Neural crest cell (in vitro differentiated cells): ENCODE measurements at regions not wholly inside any gene's neighbourhood (a gene's known extent, or its start where the extent isn't known, plus 50 kb on each side); places are given as distances from the start of the nearest gene placed in this dataset.

Experiments
- DNase-seq: peaks from one replicate; pipeline ENCODE4 v3.0.0; 2021; ENCODE audit warnings: low read depth, mixed read lengths, low spot score
- H3K27ac Mint-ChIP-seq: one replicate; pipeline ENCODE4 v1.8.0; 2021; ENCODE audit warnings: mild to moderate bottlenecking, mixed read lengths; ENCODE audit not compliant: unreplicated experiment
- H3K27me3 Mint-ChIP-seq: 2 replicates; pipeline ENCODE4 v1.8.0; 2021; ENCODE audit warnings: low read depth, mild to moderate bottlenecking, mixed read lengths
- H3K36me3 Mint-ChIP-seq: 2 replicates; pipeline ENCODE4 v1.8.0; 2021; ENCODE audit warnings: low read depth, mild to moderate bottlenecking, mixed read lengths
- H3K4me1 Mint-ChIP-seq: 2 replicates; pipeline ENCODE4 v1.8.0; 2021; ENCODE audit warnings: mixed read lengths
- H3K4me3 Mint-ChIP-seq: one replicate; pipeline ENCODE4 v1.8.0; 2021; ENCODE audit warnings: mild to moderate bottlenecking, mixed read lengths
- H3K9me3 Mint-ChIP-seq: 2 replicates; pipeline ENCODE4 v1.8.0; 2021; ENCODE audit warnings: mixed read lengths
- TF ChIP-seq, protein P1 (sequence below): fragments of 200-600 bp; sonication (generic); conservative IDR thresholded peaks from 2 replicates; pipeline ENCODE4 v1.5.0; 2021; ENCODE audit warnings: antibody characterized with exemption, mild to moderate bottlenecking

DNA sequence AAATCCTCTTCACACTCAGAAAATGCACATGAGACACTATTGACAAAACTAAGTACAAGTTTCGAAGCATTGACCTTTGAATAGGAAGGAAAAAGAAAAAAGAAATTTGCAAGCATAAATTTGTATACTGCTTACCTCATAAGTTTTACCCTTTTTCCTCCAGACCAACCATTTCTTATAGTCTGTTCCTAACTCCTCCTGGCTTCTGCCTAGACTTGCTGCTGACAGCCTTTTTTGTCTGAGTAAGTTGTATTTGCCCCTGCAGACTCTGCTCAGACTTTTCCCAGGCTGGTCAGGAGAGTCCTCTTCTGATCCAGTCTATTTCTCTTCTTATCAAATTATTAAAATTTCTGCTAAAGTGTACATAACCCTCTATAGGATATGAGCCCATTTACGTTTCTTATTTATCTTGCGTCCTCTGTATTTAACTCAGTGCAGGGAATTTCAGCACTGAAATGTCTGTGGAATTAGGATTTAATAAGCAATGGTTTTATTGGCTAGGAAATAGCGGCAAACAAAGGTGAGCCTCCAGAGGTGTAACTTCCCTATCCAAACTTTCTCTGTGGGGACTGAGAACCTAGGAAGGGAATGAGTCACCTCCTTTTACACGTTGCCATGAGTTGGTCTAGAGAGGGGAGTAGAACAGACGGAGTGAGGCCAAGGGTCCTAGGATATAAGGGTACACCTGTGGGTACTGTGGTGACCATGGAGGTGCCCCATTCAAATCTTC lies 207.1 kb upstream of the MARCKS start:
- TF ChIP-seq, protein P1, sequence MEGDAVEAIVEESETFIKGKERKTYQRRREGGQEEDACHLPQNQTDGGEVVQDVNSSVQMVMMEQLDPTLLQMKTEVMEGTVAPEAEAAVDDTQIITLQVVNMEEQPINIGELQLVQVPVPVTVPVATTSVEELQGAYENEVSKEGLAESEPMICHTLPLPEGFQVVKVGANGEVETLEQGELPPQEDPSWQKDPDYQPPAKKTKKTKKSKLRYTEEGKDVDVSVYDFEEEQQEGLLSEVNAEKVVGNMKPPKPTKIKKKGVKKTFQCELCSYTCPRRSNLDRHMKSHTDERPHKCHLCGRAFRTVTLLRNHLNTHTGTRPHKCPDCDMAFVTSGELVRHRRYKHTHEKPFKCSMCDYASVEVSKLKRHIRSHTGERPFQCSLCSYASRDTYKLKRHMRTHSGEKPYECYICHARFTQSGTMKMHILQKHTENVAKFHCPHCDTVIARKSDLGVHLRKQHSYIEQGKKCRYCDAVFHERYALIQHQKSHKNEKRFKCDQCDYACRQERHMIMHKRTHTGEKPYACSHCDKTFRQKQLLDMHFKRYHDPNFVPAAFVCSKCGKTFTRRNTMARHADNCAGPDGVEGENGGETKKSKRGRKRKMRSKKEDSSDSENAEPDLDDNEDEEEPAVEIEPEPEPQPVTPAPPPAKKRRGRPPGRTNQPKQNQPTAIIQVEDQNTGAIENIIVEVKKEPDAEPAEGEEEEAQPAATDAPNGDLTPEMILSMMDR, result no peak
- Mint-ChIP-seq H3K27ac (no peak overlapping the region), H3K27me3 (no peaks in the 10 kb centered on the region), H3K36me3 (no peaks in the 10 kb centered on the region), H3K4me1 (peaks cover 8% of the 10 kb centered on the region), H3K9me3 (peaks cover 2% of the 10 kb centered on the region), H3K4me3 (no peak overlapping the region)
- DNase-seq, result no peak

DNA sequence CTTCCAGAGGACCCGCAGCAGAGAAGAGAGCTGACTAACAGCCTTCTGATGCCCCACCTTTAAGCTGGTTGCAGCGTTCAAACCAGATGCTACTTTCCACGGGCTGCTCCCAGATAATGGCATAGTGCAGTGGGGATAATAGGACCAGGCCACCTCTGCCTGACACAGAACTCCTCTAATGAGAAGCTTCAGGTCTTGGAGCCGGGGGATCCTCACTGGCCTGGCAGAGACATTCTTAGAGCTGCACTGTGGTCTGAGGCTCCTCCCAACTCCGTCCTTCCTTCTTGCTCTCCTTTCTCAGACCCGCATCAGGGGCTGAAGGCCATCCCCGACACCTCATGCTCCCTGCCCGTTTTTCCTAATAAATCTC lies 206.6 kb upstream of the MARCKS start:
- no peak overlapping the region for H3K27ac Mint-ChIP-seq
- H3K9me3 Mint-ChIP-seq, result peaks cover 2% of the 10 kb centered on the region
- H3K27me3 Mint-ChIP-seq, result no peaks in the 10 kb centered on the region
- peaks cover 8% of the 10 kb centered on the region for H3K4me1 Mint-ChIP-seq
- DNase-seq, result no peak
- no peaks in the 10 kb centered on the region for H3K36me3 Mint-ChIP-seq
- H3K4me3 Mint-ChIP-seq, result no peak overlapping the region
- TF ChIP-seq, protein P1, result no peak

DNA sequence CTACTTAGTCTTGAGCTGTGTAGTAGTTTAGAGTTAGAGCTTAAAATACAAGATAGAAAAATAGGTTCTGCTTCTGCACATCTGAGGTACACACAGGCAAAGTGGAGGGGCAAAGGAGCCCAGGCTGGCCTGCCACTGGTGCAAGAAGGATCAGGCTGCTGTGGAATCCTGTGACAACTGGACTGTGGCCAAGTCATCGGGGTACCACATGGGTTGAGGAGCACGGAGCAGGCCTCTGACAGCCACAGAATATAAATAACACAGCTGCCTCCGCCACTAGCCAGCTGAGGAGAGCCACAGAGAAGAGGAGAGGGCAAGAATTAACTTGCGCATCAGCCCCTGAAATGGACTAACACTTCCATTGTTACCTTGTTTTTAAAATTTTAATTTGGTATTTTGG lies 206.0 kb upstream of the MARCKS start:
- Mint-ChIP-seq H3K27ac (peak overlapping the region; percentile 87), H3K27me3 (no peaks in the 10 kb centered on the region), H3K9me3 (peaks cover 2% of the 10 kb centered on the region), H3K4me3 (no peak overlapping the region), H3K4me1 (peaks cover 8% of the 10 kb centered on the region), H3K36me3 (no peaks in the 10 kb centered on the region)
- TF ChIP-seq, protein P1, result no peak
- no peak for DNase-seq

DNA sequence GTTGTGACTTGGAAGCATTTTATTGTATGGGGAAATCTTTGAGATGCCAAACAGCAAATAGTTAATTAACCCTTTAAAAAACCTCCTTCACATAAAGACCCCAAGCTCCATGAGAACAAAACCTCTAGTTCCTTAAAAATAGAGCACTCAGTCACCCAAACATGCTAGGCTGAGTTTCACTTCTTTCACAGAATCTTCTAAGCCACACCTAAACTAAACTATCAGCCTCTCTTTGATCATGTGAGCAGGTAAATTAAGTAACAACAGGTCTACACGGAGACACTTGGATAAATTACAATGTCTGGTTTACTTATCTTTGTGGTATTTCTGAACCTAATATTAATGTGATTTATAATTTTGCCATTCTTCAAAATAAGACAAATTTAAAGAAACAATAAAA lies 205.2 kb upstream of the MARCKS start:
- Mint-ChIP-seq H3K27me3 (no peaks in the 10 kb centered on the region), H3K27ac (no peak overlapping the region), H3K9me3 (peaks cover 2% of the 10 kb centered on the region), H3K4me3 (no peak overlapping the region), H3K4me1 (peaks cover 5% of the 10 kb centered on the region), H3K36me3 (no peaks in the 10 kb centered on the region)
- TF ChIP-seq, protein P1, result no peak
- no peak for DNase-seq

DNA sequence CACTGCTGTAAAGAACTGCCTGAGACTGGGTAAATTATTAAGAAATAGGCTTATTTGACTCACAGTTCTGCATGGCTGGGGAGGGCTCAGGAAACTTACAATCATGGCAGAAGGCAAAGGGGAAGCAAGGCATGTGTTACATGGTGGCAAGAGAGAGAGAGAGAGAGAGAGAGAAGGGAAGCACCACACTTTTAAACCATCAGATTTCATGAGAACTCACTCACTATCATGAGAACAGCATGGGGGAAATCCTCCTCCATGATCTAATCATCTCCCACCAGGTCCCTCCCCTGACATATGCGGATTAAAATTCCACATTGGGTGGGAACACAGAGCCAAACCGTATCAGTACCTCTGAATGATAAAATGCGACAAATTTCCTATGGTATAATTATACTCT lies 203.9 kb upstream of the MARCKS start:
- Mint-ChIP-seq H3K9me3 (peaks cover 2% of the 10 kb centered on the region), H3K4me1 (peaks cover 5% of the 10 kb centered on the region)
- TF ChIP-seq, protein P1, result no peak

More for the DNA sequence above, 203.9 kb upstream of the MARCKS start:
- Mint-ChIP-seq H3K4me3 (no peak overlapping the region), H3K27me3 (no peaks in the 10 kb centered on the region), H3K27ac (no peak overlapping the region), H3K36me3 (no peaks in the 10 kb centered on the region)
- no peak for DNase-seq
